Adrenal gland (tissue), 5 donors: ENCODE measurements at regions not wholly inside any gene's neighbourhood (a gene's known extent, or its start where the extent isn't known, plus 50 kb on each side); places are given as distances from the start of the nearest gene placed in this dataset.

ENCODE experiments used
- POLR2A ChIP-seq, 2 donors: fragments of 450-650 bp; IDR thresholded peaks; one replicate each; pipeline ENCODE4 v1.6.1; 2017; ENCODE audit warnings: antibody characterized with exemption in 2 of 2, mild to moderate bottlenecking in 2 of 2, moderate library complexity in 1 of 2
- TF ChIP-seq, protein P1 (sequence below), 6 experiments: fragments of 450-650 bp in 4 of 6; fragments of 200-600 bp in 2 of 6; sonication (generic) in 1 of 6; IDR thresholded peaks; 1 replicate in 5 of 6; 2 replicates in 1 of 6; pipeline versions ENCODE4 v1.5.1 to v1.8.0; 2016 to 2021; ENCODE audit warnings: antibody characterized with exemption in 6 of 6, mild to moderate bottlenecking in 2 of 6, moderate library complexity in 1 of 6
- donor health status: DM: no; HTN: no; CAD: no.

- TF ChIP-seq, protein P1, sequence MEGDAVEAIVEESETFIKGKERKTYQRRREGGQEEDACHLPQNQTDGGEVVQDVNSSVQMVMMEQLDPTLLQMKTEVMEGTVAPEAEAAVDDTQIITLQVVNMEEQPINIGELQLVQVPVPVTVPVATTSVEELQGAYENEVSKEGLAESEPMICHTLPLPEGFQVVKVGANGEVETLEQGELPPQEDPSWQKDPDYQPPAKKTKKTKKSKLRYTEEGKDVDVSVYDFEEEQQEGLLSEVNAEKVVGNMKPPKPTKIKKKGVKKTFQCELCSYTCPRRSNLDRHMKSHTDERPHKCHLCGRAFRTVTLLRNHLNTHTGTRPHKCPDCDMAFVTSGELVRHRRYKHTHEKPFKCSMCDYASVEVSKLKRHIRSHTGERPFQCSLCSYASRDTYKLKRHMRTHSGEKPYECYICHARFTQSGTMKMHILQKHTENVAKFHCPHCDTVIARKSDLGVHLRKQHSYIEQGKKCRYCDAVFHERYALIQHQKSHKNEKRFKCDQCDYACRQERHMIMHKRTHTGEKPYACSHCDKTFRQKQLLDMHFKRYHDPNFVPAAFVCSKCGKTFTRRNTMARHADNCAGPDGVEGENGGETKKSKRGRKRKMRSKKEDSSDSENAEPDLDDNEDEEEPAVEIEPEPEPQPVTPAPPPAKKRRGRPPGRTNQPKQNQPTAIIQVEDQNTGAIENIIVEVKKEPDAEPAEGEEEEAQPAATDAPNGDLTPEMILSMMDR (IDR thresholded peaks at IDR 0.05): no peak
- no peak for TF ChIP-seq POLR2A (IDR thresholded peaks at IDR 0.05)
Observed at GRCh38 chr5:84791138-84791537, 406.5 kb upstream of the EDIL3 start.
